KMS-11 (cell line): ENCODE measurements at regions not wholly inside any gene's neighbourhood (a gene's known extent, or its start where the extent isn't known, plus 50 kb on each side); places are given as distances from the start of the nearest gene placed in this dataset.
"Not testable (repeated sequence)": the region's sequence is repeated elsewhere in the genome, so short reads cannot be mapped to it uniquely, and the experiment has no call there.

Source experiments
- H2AFZ ChIP-seq: fragments of 200-600 bp; sonication (generic); 2 replicates; pipeline ENCODE4 v1.6.1; 2016; ENCODE audit warnings: antibody characterized with exemption, mixed run types, low read depth
- H3K27ac ChIP-seq: fragments of 200-600 bp; sonication (generic); 2 replicates; pipeline ENCODE4 v1.6.1; 2016; ENCODE audit warnings: mild to moderate bottlenecking, mixed run types
- H3K27me3 ChIP-seq: fragments of 200-600 bp; sonication (generic); 2 replicates; pipeline ENCODE4 v1.6.1; 2017; ENCODE audit warnings: mild to moderate bottlenecking, low read depth, mixed run types, moderate library complexity; ENCODE audit not compliant: insufficient read depth
- H3K36me3 ChIP-seq: fragments of 200-600 bp; sonication (generic); 2 replicates; pipeline ENCODE4 v1.6.1; 2017; ENCODE audit warnings: mild to moderate bottlenecking, mixed run types; ENCODE audit not compliant: insufficient read depth
- H3K4me1 ChIP-seq: fragments of 200-600 bp; sonication (generic); 2 replicates; pipeline ENCODE4 v1.6.1; 2016; ENCODE audit warnings: mild to moderate bottlenecking, low read depth, mixed run types; ENCODE audit not compliant: poor library complexity, severe bottlenecking
- H3K4me2 ChIP-seq: fragments of 200-600 bp; sonication (generic); 2 replicates; pipeline ENCODE4 v1.7.0; 2016; ENCODE audit warnings: mild to moderate bottlenecking, mixed run types
- H3K4me3 ChIP-seq: fragments of 200-600 bp; sonication (generic); IDR thresholded peaks from 2 replicates; pipeline ENCODE4 v1.6.1; 2017; ENCODE audit warnings: low read depth, low read length, mixed read lengths; ENCODE audit not compliant: insufficient read depth
- H3K79me2 ChIP-seq: fragments of 200-600 bp; sonication (generic); 2 replicates; pipeline ENCODE4 v1.6.1; 2016; ENCODE audit warnings: low read depth, mixed run types; ENCODE audit not compliant: insufficient read depth
- H3K9ac ChIP-seq: fragments of 200-600 bp; sonication (generic); 2 replicates; pipeline ENCODE4 v1.6.1; 2016; ENCODE audit warnings: mild to moderate bottlenecking, mixed run types
- H4K20me1 ChIP-seq: fragments of 200-600 bp; sonication (generic); 2 replicates; pipeline ENCODE4 v1.6.1; 2016; ENCODE audit warnings: mild to moderate bottlenecking, mixed run types; ENCODE audit not compliant: insufficient read depth
- CTCF ChIP-seq: fragments of 200-600 bp; sonication (generic); conservative IDR thresholded peaks from 2 replicates; pipeline ENCODE4 v1.6.1; 2017; ENCODE audit warnings: low read depth, mild to moderate bottlenecking, antibody characterized with exemption, low read length, moderate library complexity, mixed read lengths

- TF ChIP-seq CTCF = no peak
- Histone ChIP-seq H3K79me2 (no peaks in the 10 kb centered on the region), H4K20me1 (no peaks in the 10 kb centered on the region), H3K9ac (no peak overlapping the region), H3K27me3 (no peaks in the 10 kb centered on the region), H3K36me3 (no peaks in the 10 kb centered on the region), H2AFZ (no peak overlapping the region), H3K4me2 (no peak overlapping the region), H3K4me3 (no peak overlapping the region), H3K4me1 (no peaks in the 10 kb centered on the region), H3K27ac (no peak overlapping the region)
These were observed 764.7 kb upstream of the ARRDC3 start for GRCh38 chr5:92147798-92148197.

- Histone ChIP-seq H3K9ac (no peak overlapping the region), H4K20me1 (no peaks in the 10 kb centered on the region), H2AFZ (no peak overlapping the region), H3K27me3 (no peaks in the 10 kb centered on the region), H3K4me2 (no peak overlapping the region), H3K79me2 (no peaks in the 10 kb centered on the region), H3K4me3 (no peak overlapping the region), H3K4me1 (no peaks in the 10 kb centered on the region), H3K27ac (no peak overlapping the region), H3K36me3 (no peaks in the 10 kb centered on the region)
- TF ChIP-seq CTCF = no peak
These were observed 764.1 kb upstream of the ARRDC3 start for GRCh38 chr5:92147266-92147665.

GRCh38 chr5:92145852-92146251, 762.7 kb upstream of the ARRDC3 start:
- Histone ChIP-seq H3K27ac (no peak overlapping the region), H3K4me3 (no peak overlapping the region), H4K20me1 (no peaks in the 10 kb centered on the region), H3K4me2 (no peak overlapping the region), H3K9ac (no peak overlapping the region), H3K27me3 (no peaks in the 10 kb centered on the region), H3K4me1 (no peaks in the 10 kb centered on the region), H3K36me3 (no peaks in the 10 kb centered on the region), H3K79me2 (no peaks in the 10 kb centered on the region), H2AFZ (no peak overlapping the region)
- no peak for TF ChIP-seq CTCF

- Histone ChIP-seq H3K27ac (no peak overlapping the region), H3K4me1 (no peaks in the 10 kb centered on the region), H3K4me2 (no peak overlapping the region), H3K27me3 (no peaks in the 10 kb centered on the region), H3K4me3 (no peak overlapping the region), H3K36me3 (no peaks in the 10 kb centered on the region), H3K79me2 (no peaks in the 10 kb centered on the region), H3K9ac (no peak overlapping the region), H4K20me1 (no peaks in the 10 kb centered on the region), H2AFZ (no peak overlapping the region)
- TF ChIP-seq CTCF = no peak
These were observed 761.7 kb upstream of the ARRDC3 start for GRCh38 chr5:92144824-92145223.

- H3K9ac ChIP-seq, H3K27ac ChIP-seq, H3K79me2 ChIP-seq, H3K36me3 ChIP-seq, H3K4me2 ChIP-seq, H3K27me3 ChIP-seq, H2AFZ ChIP-seq, H3K4me1 ChIP-seq, H3K4me3 ChIP-seq, H4K20me1 ChIP-seq: not testable (repeated sequence)
These were observed 749.3 kb upstream of the ARRDC3 start for GRCh38 chr5:92132294-92132908.
